Calu3 (cell line): ENCODE measurements at regions not wholly inside any gene's neighbourhood (a gene's known extent, or its start where the extent isn't known, plus 50 kb on each side); places are given as distances from the start of the nearest gene placed in this dataset.

Experiments used
- BruUV-seq: library from RNA; stranded (reverse); fragments of 400-500 nt; replicated peaks from 2 replicates; lab custom pipeline; 2021; lab: Mats Ljungman, UMichigan
- CTCF ChIA-PET: fragments of 300-600 bp; sonication (Branson Sonifier 250); formaldehyde crosslinking; loops from one replicate; lab custom pipeline; 2022; ENCODE audit warnings: antibody characterized with exemption; lab: Charles Lee
- DNase-seq: peaks from one replicate; pipeline ENCODE4 v3.0.0; 2022
- H3K27ac Mint-ChIP-seq: one replicate; pipeline ENCODE4 v1.8.0; 2022; ENCODE audit warnings: mixed read lengths; ENCODE audit not compliant: unreplicated experiment
- H3K27me3 Mint-ChIP-seq: one replicate; pipeline ENCODE4 v1.8.0; 2022; ENCODE audit warnings: mixed read lengths; ENCODE audit not compliant: unreplicated experiment
- H3K36me3 Mint-ChIP-seq: one replicate; pipeline ENCODE4 v1.8.0; 2022; ENCODE audit warnings: mild to moderate bottlenecking, moderate library complexity, mixed read lengths; ENCODE audit not compliant: insufficient read depth, unreplicated experiment
- H3K4me1 Mint-ChIP-seq: one replicate; pipeline ENCODE4 v1.8.0; 2022; ENCODE audit warnings: mild to moderate bottlenecking, low read depth, mixed read lengths; ENCODE audit not compliant: unreplicated experiment
- H3K4me3 Mint-ChIP-seq: one replicate; pipeline ENCODE4 v1.8.0; 2022; ENCODE audit warnings: mild to moderate bottlenecking, low read depth, moderate library complexity, mixed read lengths; ENCODE audit not compliant: unreplicated experiment
- H3K9me3 Mint-ChIP-seq: one replicate; pipeline ENCODE4 v1.8.0; 2022; ENCODE audit warnings: low read depth, mixed read lengths; ENCODE audit not compliant: unreplicated experiment
- CTCF ChIP-seq: fragments of 200-600 bp; IDR thresholded peaks from one replicate; pipeline ENCODE4 v1.8.0; 2022; ENCODE audit warnings: antibody characterized with exemption; ENCODE audit not compliant: unreplicated experiment
- intact Hi-C: fragments of 100-400 bp; cut with micrococcal nuclease; formaldehyde crosslinking; loops from one replicate; pipeline ENCODE4 v1.10.0; 2022; ENCODE audit not compliant: unreplicated experiment

- no peak for TF ChIP-seq CTCF
- H3K4me3 Mint-ChIP-seq: no peak overlapping the region
- no peaks in the 10 kb centered on the region for H3K4me1 Mint-ChIP-seq
- DNase-seq: no peak
- BruUV-seq: no TSS peak
- no peaks in the 10 kb centered on the region for H3K27me3 Mint-ChIP-seq
- H3K9me3 Mint-ChIP-seq: peaks cover 13% of the 10 kb centered on the region
- no peaks in the 10 kb centered on the region for H3K36me3 Mint-ChIP-seq
- no peak overlapping the region for H3K27ac Mint-ChIP-seq
- intact Hi-C loops: no loop called here
- CTCF ChIA-PET: no interaction called here
Measured at GRCh38 chr11:131301306-131301705, 69.1 kb upstream of the NTM start.

GRCh38 chr11:131302836-131303235 lies 67.6 kb upstream of the NTM start:
- BruUV-seq: no TSS peak
- CTCF ChIA-PET: no interaction called here
- no peak overlapping the region for H3K4me3 Mint-ChIP-seq
- intact Hi-C loops: no loop called here
- peaks cover 10% of the 10 kb centered on the region for H3K9me3 Mint-ChIP-seq
- no peak overlapping the region for H3K27ac Mint-ChIP-seq
- no peaks in the 10 kb centered on the region for H3K4me1 Mint-ChIP-seq
- H3K36me3 Mint-ChIP-seq: no peaks in the 10 kb centered on the region
- no peak for DNase-seq
- TF ChIP-seq CTCF: no peak
- no peaks in the 10 kb centered on the region for H3K27me3 Mint-ChIP-seq

GRCh38 chr11:131303611-131304119 lies 66.8 kb upstream of the NTM start:
- peaks cover 7% of the 10 kb centered on the region for H3K9me3 Mint-ChIP-seq
- H3K4me3 Mint-ChIP-seq: no peak overlapping the region
- TF ChIP-seq CTCF: no peak
- no TSS peak for BruUV-seq
- H3K27me3 Mint-ChIP-seq: no peaks in the 10 kb centered on the region
- intact Hi-C loops: no loop called here
- no peaks in the 10 kb centered on the region for H3K36me3 Mint-ChIP-seq
- CTCF ChIA-PET: no interaction called here
- H3K27ac Mint-ChIP-seq: no peak overlapping the region
- no peak for DNase-seq
- H3K4me1 Mint-ChIP-seq: no peaks in the 10 kb centered on the region

- CTCF ChIA-PET: no interaction called here
- intact Hi-C loops: no loop called here
- H3K36me3 Mint-ChIP-seq: no peaks in the 10 kb centered on the region
- H3K27ac Mint-ChIP-seq: no peak overlapping the region
- no peak overlapping the region for H3K4me3 Mint-ChIP-seq
- BruUV-seq: no TSS peak
- H3K4me1 Mint-ChIP-seq: no peaks in the 10 kb centered on the region
- H3K9me3 Mint-ChIP-seq: peaks cover 3% of the 10 kb centered on the region
- TF ChIP-seq CTCF: no peak
- DNase-seq: no peak
- no peaks in the 10 kb centered on the region for H3K27me3 Mint-ChIP-seq
Measured at GRCh38 chr11:131305005-131305404, 65.4 kb upstream of the NTM start.
